BJ (cell line): ENCODE measurements at regions not wholly inside any gene's neighbourhood (a gene's known extent, or its start where the extent isn't known, plus 50 kb on each side); places are given as distances from the start of the nearest gene placed in this dataset.
"Not testable (repeated sequence)": the region's sequence is repeated elsewhere in the genome, so short reads cannot be mapped to it uniquely, and the experiment has no call there.

Experiments
- CTCF ChIA-PET: fragments of 350-600 bp; formaldehyde crosslinking; extraction: SDS; loops from one replicate; lab custom pipeline; 2021; ENCODE audit warnings: antibody characterized with exemption, inconsistent platforms; lab: Yijun Ruan, JAX
- POLR2A ChIA-PET: fragments of 300-600 bp; sonication (Branson Sonifier 250); formaldehyde crosslinking; extraction: SDS; loops from one replicate; lab custom pipeline; 2021; ENCODE audit warnings: antibody characterized with exemption; lab: Charles Lee
- DNase-seq: peaks from one replicate; pipeline ENCODE4 v3.0.0-alpha.2; 2011; ENCODE audit warnings: low read depth
- H3K27me3 ChIP-seq: 2 replicates; pipeline ENCODE4 v1.6.0; 2011; ENCODE audit warnings: low read length; ENCODE audit not compliant: control insufficient read depth, insufficient read depth
- H3K36me3 ChIP-seq: 2 replicates; pipeline ENCODE4 v1.5.1; 2011; ENCODE audit warnings: low read length; ENCODE audit not compliant: control insufficient read depth, insufficient read depth
- H3K4me3 ChIP-seq: 2 replicates; pipeline ENCODE4 v1.5.1; 2011; ENCODE audit warnings: low read depth, mild to moderate bottlenecking, control low read depth, low read length

- H3K27me3 ChIP-seq, H3K4me3 ChIP-seq, H3K36me3 ChIP-seq, DNase-seq, POLR2A ChIA-PET, CTCF ChIA-PET: not testable (repeated sequence)
These were observed 124.3 kb downstream of the TP53TG3F start for GRCh38 chr16:33583702-33584101.

DNA sequence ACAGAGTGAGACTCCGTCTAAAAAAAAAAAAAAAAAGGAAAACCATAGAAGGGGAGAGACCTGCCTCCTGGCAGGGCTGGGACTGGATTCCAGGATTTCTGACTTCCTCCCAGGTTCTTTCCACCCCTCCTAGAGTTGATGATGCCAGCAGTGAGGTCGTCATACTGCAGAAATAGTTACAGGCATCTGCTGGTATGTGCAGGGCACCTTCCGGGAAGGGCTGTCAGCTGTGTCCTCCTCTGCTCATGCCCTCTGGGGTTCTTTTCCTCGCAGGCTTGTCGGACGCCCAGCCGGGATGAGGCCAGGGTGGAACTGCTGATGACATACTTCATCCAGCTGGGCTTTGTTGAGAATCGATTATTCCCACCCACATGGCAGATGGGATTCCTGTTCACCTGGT lies 129.2 kb downstream of the TP53TG3F start:
- POLR2A ChIA-PET, H3K27me3 ChIP-seq, H3K36me3 ChIP-seq, DNase-seq, CTCF ChIA-PET, H3K4me3 ChIP-seq: not testable (repeated sequence)

DNA sequence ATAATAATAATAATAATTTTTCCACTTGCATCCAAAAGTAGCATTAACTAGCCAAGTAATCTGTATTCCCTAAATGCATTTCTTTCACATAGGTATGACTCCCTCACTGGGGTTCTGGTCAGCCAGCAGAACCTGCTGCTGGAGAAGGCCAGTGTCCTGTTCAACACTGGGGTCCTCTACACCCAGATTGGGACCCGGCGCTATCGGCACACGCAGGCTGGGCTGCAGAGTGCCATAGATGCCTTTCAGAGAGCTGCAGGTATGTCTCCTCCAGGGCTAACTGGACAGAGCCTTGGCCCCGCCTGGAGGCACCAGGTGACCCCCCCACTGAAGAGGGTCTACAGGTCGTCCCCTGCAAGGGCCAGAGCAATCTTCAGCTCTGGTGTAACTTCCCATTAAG lies 133.9 kb downstream of the TP53TG3F start:
- H3K36me3 ChIP-seq, H3K27me3 ChIP-seq, CTCF ChIA-PET, H3K4me3 ChIP-seq, POLR2A ChIA-PET, DNase-seq: not testable (repeated sequence)

GRCh38 chr16:33595074-33595473 lies 135.7 kb downstream of the TP53TG3F start:
- POLR2A ChIA-PET, result not testable (repeated sequence)

DNA sequence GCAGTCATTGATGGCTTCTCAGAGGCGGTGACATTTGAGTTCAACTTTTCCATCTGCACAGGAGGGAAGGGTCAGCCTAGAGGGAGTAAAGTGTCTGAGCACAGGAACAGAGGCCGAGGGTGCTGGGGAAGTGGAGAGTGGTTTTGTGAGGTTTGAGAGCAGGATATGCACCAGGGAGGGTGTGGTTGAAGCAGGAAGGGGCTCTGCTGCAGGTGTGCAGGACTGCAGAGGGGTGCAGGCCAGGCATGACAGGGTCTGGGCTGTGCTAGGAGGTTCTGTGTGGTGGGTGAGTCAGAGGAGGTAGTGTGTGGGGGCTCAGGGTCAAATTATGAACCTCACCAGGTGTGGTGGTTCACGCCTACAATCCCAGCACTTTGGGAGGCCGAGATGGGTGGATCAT lies 141.6 kb downstream of the TP53TG3F start:
- CTCF ChIA-PET, H3K36me3 ChIP-seq, POLR2A ChIA-PET: not testable (repeated sequence)

More at GRCh38 chr16:33595074-33595473, 135.7 kb downstream of the TP53TG3F start:
- DNase-seq, H3K4me3 ChIP-seq, CTCF ChIA-PET, H3K36me3 ChIP-seq, H3K27me3 ChIP-seq: not testable (repeated sequence)

GRCh38 chr16:33623535-33624077 lies 164.2 kb downstream of the TP53TG3F start:
- POLR2A ChIA-PET, DNase-seq, CTCF ChIA-PET, H3K36me3 ChIP-seq, H3K27me3 ChIP-seq, H3K4me3 ChIP-seq: not testable (repeated sequence)

More for the DNA sequence above, 141.6 kb downstream of the TP53TG3F start:
- H3K27me3 ChIP-seq, DNase-seq, H3K4me3 ChIP-seq: not testable (repeated sequence)

DNA sequence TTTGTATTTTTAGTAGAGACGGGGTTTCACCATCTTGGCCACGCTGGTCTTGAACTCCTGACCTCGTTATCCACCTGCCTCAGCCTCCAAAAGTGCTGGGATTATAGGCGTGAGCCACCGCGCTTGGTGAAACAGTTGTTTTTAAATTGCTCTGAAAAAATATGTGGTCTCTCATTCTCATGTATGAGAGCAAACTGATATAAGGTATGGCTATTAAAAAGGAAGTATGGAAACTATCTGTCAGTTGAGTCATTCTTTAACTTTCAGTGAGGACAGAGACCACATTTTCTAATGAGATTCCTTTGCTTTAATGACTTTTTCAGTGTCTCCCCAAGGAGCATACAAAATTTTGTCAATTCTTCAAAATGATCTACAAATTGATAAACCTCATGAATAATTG lies 169.5 kb downstream of the TP53TG3F start:
- H3K4me3 ChIP-seq, POLR2A ChIA-PET, CTCF ChIA-PET: not testable (repeated sequence)

DNA sequence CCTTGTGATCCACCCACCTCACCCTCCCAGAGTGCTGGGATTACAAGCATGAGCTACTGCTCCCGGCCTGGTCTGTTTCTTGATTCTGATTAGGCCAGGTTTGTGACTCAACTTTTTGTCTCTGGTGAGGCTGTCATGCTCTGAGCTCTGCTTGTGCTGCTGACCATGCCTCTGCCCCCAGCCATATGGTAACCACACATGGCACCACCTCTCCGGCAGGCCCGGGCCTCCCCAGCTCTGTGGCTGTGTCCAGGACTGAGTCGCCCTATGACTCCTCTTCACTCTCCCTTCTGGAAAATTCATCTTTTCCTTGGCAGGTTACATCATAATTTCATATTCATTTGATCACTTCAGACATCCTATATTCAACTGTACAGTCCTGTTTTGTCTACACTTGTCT lies 172.3 kb downstream of the TP53TG3F start:
- H3K4me3 ChIP-seq, H3K27me3 ChIP-seq, H3K36me3 ChIP-seq, DNase-seq, CTCF ChIA-PET, POLR2A ChIA-PET: not testable (repeated sequence)

More for the DNA sequence above, 169.5 kb downstream of the TP53TG3F start:
- not testable (repeated sequence) for H3K27me3 ChIP-seq, H3K36me3 ChIP-seq, DNase-seq

GRCh38 chr16:33634057-33634456 lies 174.6 kb downstream of the TP53TG3F start:
- H3K4me3 ChIP-seq, POLR2A ChIA-PET, DNase-seq, H3K36me3 ChIP-seq, H3K27me3 ChIP-seq, CTCF ChIA-PET: not testable (repeated sequence)

GRCh38 chr16:33636760-33637159 lies 177.3 kb downstream of the TP53TG3F start:
- H3K27me3 ChIP-seq, CTCF ChIA-PET, DNase-seq, H3K4me3 ChIP-seq, POLR2A ChIA-PET, H3K36me3 ChIP-seq: not testable (repeated sequence)

DNA sequence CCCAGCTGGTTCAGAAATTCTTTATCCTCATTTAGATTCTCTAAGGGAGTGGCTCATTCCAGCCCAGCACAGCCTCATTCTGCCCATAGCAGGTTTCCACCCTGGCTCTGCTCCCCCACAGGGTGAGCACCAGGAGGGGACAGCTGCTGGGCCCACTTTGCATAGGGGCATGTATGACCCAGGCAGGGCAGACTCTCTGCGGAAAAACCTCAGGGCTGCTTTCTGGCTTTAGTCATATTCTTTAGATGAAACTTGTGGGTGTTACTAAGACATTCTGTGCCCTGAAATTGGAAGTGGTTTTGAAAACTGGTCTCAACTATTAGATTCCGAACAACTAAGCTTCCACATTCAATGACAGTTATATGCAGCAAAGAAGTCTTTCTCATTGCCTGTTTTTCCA lies 183.9 kb downstream of the TP53TG3F start:
- H3K27me3 ChIP-seq, CTCF ChIA-PET, DNase-seq, H3K36me3 ChIP-seq, POLR2A ChIA-PET, H3K4me3 ChIP-seq: not testable (repeated sequence)

DNA sequence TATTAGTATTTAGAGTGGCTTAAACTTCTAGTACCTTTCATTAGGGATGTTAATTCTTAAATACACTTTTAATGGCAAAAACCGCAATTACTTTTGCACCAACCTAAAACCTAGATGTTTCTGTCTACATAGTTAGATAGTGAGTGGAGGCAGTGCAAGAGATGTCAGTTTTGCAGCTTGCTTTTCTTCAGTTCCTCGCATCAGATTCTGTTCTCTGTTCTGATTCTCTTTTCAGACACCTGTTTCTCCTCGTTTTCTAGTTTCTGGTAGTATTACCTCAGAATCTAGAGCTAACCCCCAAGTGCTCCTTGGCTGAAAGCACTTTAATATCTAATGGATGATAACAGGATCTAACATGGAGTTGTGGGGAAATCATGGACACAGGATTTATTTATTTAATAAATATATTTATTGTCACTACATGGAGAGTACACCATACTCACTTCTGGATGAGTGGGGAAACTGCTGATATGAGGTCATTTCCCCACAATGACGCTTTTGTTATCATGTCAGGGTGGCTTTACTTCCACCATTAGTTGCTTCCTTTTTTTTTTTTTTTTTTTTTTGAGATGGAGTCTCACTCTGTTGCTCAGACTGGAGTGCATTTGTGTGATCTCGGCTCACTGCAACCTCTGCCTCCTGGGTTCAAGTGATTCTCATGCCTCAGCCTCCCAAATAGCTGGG lies 184.4 kb downstream of the TP53TG3F start:
- CTCF ChIA-PET, H3K27me3 ChIP-seq, DNase-seq, H3K36me3 ChIP-seq, H3K4me3 ChIP-seq, POLR2A ChIA-PET: not testable (repeated sequence)

GRCh38 chr16:33646386-33646785 lies 187.0 kb downstream of the TP53TG3F start:
- H3K27me3 ChIP-seq, H3K4me3 ChIP-seq, POLR2A ChIA-PET, H3K36me3 ChIP-seq, DNase-seq, CTCF ChIA-PET: not testable (repeated sequence)
